ENCODE measurements at regions not wholly inside any gene's neighbourhood (a gene's known extent, or its start where the extent isn't known, plus 50 kb on each side); places are given as distances from the start of the nearest gene placed in this dataset.

GRCh38 chr10:130807721-130808120 is 503.8 kb downstream of the TCERG1L start:
- DNase-seq, result no peak

- no peak for DNase-seq
Measured at GRCh38 chr10:130808243-130808642, 503.3 kb downstream of the TCERG1L start.

GRCh38 chr10:130808686-130809085 is 502.8 kb downstream of the TCERG1L start:
- no peak for DNase-seq

- DNase-seq, result no peak
Measured at GRCh38 chr10:130809181-130809580, 502.3 kb downstream of the TCERG1L start.

- no peak for DNase-seq
Measured at GRCh38 chr10:130809761-130810515, 501.6 kb downstream of the TCERG1L start.

GRCh38 chr10:130810856-130811255 is 500.7 kb downstream of the TCERG1L start:
- no peak for DNase-seq

- DNase-seq, result no peak
Measured at GRCh38 chr10:130812381-130813148, 499.0 kb downstream of the TCERG1L start.

GRCh38 chr10:130814610-130815009 is 496.9 kb downstream of the TCERG1L start:
- no peak for DNase-seq

- no peak for DNase-seq
Measured at GRCh38 chr10:130816116-130816901, 495.2 kb downstream of the TCERG1L start.

GRCh38 chr10:130817046-130817624 is 494.4 kb downstream of the TCERG1L start:
- DNase-seq, result no peak

GRCh38 chr10:130817674-130818073 is 493.8 kb downstream of the TCERG1L start:
- no peak for DNase-seq

GRCh38 chr10:130820880-130821482 is 490.5 kb downstream of the TCERG1L start:
- DNase-seq, result no peak

- DNase-seq, result no peak
Measured at GRCh38 chr10:130824230-130825014, 487.1 kb downstream of the TCERG1L start.

- DNase-seq, result no peak
Measured at GRCh38 chr10:130833596-130833995, 477.9 kb downstream of the TCERG1L start.

GRCh38 chr10:130834170-130834569 is 477.4 kb downstream of the TCERG1L start:
- no peak for DNase-seq

GRCh38 chr10:130834573-130834972 is 476.9 kb downstream of the TCERG1L start:
- no peak for DNase-seq

- DNase-seq, result no peak
Measured at GRCh38 chr10:130835068-130835467, 476.5 kb downstream of the TCERG1L start.

- DNase-seq, result no peak
Measured at GRCh38 chr10:130836344-130836743, 475.2 kb downstream of the TCERG1L start.

GRCh38 chr10:130843051-130843653 is 468.4 kb downstream of the TCERG1L start:
- DNase-seq, result no peak

GRCh38 chr10:130844310-130844709 is 467.2 kb downstream of the TCERG1L start:
- DNase-seq, result no peak

GRCh38 chr10:130847170-130847569 is 464.4 kb downstream of the TCERG1L start:
- DNase-seq, result no peak

Data from COR-L47 (cell line).